Immature natural killer cell (primary cell): ENCODE measurements at regions not wholly inside any gene's neighbourhood (a gene's known extent, or its start where the extent isn't known, plus 50 kb on each side); places are given as distances from the start of the nearest gene placed in this dataset.

Experiments
- DNase-seq, 3 donors: peaks; one replicate each; pipeline ENCODE4 v3.0.0; 2022; ENCODE audit warnings: mixed read lengths in 1 of 3
- H3K27ac Mint-ChIP-seq, 6 donors: one replicate each; pipeline ENCODE4 v1.8.0; 2020; ENCODE audit warnings: mixed read lengths in 6 of 6, mild to moderate bottlenecking in 5 of 6, inconsistent platforms in 4 of 6, moderate library complexity in 3 of 6
- H3K27me3 Mint-ChIP-seq, 3 donors: one replicate each; pipeline ENCODE4 v1.8.0; 2020 to 2021; ENCODE audit warnings: low read depth in 3 of 3, mild to moderate bottlenecking in 3 of 3, mixed read lengths in 3 of 3, moderate library complexity in 3 of 3, inconsistent platforms in 1 of 3
- H3K36me3 Mint-ChIP-seq, 3 donors: one replicate each; pipeline ENCODE4 v1.8.0; 2020; ENCODE audit warnings: mixed read lengths in 3 of 3, inconsistent platforms in 2 of 3, mild to moderate bottlenecking in 2 of 3
- H3K4me1 Mint-ChIP-seq, 2 donors: one replicate each; pipeline ENCODE4 v1.8.0; 2020; ENCODE audit warnings: inconsistent platforms in 2 of 2, mild to moderate bottlenecking in 2 of 2, mixed read lengths in 2 of 2, moderate library complexity in 1 of 2
- H3K4me3 Mint-ChIP-seq, 5 donors: one replicate each; pipeline ENCODE4 v1.8.0; 2020; ENCODE audit warnings: mild to moderate bottlenecking in 5 of 5, mixed read lengths in 5 of 5, inconsistent platforms in 3 of 5, moderate library complexity in 3 of 5
- H3K9me3 Mint-ChIP-seq, 6 donors: one replicate each; pipeline ENCODE4 v1.8.0; 2020; ENCODE audit warnings: mild to moderate bottlenecking in 6 of 6, mixed read lengths in 6 of 6, inconsistent platforms in 4 of 6, moderate library complexity in 3 of 6

DNA sequence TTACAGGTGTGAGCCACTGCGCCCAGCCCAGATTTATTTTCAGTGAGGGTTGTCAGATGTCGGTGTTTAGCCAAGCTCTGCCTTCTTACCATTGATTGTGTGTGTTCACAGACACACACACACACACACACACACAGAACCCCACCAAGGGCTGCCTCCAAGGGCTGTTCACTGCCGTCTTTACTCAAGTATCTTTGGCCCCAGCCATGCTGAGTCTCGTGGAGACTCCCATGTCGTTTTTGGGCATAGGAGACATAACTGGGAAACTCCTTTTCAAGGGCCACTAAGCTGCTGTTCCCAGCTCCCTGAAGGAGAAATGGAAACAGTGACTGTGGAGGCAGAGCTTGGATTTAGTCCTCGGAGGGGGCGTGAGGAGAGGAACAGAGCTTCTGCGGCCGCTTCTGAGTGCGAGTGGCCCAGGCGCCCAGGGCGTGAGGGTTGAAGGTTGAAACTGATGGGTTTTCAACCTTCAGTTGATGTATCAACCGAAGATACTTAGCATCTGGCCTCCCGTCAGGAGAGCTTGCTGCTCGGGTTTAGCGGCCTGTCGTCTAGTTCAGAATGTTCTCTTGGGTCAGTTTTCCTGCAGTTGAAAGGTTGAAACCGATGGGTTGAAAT, 243.6 kb downstream of the TTLL2 start:
- Mint-ChIP-seq H3K9me3 (peaks cover 0 to 2% (median 0%) of the 10 kb centered on the region in 6 donors), H3K4me1 (no peaks in the 10 kb centered on the region), H3K36me3 (no peaks in the 10 kb centered on the region), H3K27me3 (peaks cover 0 to 2% (median 2%) of the 10 kb centered on the region in 3 donors), H3K27ac (no peak overlapping the region), H3K4me3 (no peak overlapping the region)
- no peak for DNase-seq

DNA sequence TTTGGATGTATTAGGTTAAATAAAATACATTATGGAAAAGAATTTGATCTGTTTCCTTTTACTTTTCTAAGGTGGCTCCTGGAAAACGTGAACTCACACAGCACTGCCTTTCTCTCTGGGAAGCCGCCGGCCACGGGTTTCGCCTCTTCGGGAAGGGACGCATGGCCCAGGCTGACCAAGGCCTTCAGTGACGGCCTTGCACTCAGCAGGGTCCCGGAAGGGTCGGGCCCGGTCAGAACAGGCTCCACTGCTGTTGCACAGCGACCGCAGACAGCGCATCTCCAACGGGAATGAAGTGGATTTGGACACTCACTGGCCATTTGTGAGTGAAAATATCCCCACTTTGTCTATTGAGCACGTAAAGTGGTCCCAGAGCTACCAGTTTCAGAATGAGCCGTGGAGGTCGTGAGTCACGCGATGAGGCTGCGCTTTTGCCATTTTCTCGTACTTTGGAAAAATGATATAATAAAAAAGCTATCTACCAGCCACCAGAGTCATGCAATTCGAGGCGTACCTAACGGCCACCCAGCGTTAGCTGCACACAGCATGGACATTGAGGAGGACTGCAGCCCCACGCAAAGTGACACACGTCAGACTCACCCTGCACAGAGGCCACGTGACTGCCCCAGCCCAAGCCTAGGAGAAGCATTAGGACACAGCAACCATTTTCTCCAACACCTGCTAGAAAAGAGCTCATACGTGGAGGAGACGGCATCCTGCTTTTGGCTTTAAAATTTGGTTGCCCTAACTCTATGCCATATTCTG, 244.3 kb downstream of the TTLL2 start:
- DNase-seq, result no peak
- Mint-ChIP-seq H3K4me3 (no peak overlapping the region), H3K9me3 (no peaks in the 10 kb centered on the region), H3K36me3 (no peaks in the 10 kb centered on the region), H3K4me1 (no peaks in the 10 kb centered on the region), H3K27ac (no peak overlapping the region), H3K27me3 (peaks cover 0 to 2% (median 0%) of the 10 kb centered on the region in 3 donors)

DNA sequence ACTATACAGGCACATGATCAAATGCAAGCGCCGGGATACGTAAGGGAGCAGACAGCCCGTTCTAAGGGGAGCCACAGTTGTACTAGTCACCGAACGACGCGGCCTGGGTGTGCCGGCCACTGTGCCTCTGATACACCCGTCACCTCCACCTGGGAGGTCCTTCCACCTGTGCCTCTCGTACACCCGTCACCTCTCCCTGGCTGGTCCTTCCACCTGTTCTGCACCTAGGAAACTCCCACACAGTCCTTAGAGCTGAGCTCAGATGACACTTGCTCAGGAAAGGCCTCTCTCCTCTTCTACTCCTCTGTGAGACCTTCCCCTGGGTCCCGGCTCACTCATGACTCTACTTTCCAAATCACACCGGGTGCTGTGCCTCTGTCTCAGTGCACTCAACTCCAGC, 245.0 kb downstream of the TTLL2 start:
- Mint-ChIP-seq H3K9me3 (no peaks in the 10 kb centered on the region), H3K4me1 (no peaks in the 10 kb centered on the region), H3K27me3 (peaks cover 0 to 2% (median 0%) of the 10 kb centered on the region in 3 donors), H3K36me3 (no peaks in the 10 kb centered on the region), H3K4me3 (no peak overlapping the region), H3K27ac (no peak overlapping the region)
- DNase-seq, result no peak

DNA sequence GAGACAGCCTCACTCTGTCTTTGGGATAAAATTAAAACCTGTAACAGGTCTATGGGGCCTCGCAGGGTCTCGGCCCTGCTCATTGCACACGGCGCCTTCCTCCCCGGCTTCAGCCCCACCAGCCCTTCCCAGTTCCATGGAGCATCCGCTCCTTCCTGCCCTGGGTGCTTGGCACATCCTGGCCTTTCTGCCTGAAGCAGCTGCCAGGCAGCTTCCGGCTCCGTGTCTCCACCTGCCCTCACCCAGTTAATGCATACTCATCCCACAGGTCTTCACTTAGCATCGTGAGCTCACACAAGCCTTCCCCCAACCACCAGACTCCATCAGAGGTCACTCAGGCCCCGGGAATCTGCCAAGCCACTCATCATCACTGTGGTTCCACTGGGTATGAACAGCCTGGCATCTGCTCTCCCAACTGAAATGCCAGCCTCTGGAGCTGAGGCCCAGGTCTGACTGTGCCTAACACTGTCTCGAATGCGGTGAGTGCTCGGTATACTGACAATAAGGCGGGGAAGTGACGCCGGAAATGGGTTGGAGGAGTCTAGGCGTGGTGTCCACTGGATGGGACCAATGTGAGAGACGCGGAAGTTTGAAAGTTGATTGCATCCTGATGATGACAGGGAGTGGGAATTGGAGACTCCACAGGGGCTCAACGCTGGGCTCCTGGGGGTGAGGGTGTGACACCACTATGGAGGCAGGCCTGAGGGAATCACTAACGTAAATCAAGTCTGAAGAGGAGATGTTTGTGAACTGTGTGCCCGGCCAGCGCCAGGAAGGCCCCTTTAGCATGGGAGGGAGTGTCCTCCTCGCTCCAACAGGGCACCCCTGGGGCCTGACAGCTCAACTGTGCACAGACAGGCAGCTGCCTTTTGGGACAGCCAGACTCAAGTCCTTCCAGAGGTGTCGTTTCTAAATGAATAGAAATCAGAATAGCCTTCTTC, 245.8 kb downstream of the TTLL2 start:
- DNase-seq, result no peak
- H3K27me3 Mint-ChIP-seq, result peaks cover 0 to 2% (median 0%) of the 10 kb centered on the region in 3 donors
- no peaks in the 10 kb centered on the region for H3K4me1 Mint-ChIP-seq
- no peaks in the 10 kb centered on the region for H3K9me3 Mint-ChIP-seq
- no peak overlapping the region for H3K4me3 Mint-ChIP-seq
- no peak overlapping the region for H3K27ac Mint-ChIP-seq
- no peaks in the 10 kb centered on the region for H3K36me3 Mint-ChIP-seq

DNA sequence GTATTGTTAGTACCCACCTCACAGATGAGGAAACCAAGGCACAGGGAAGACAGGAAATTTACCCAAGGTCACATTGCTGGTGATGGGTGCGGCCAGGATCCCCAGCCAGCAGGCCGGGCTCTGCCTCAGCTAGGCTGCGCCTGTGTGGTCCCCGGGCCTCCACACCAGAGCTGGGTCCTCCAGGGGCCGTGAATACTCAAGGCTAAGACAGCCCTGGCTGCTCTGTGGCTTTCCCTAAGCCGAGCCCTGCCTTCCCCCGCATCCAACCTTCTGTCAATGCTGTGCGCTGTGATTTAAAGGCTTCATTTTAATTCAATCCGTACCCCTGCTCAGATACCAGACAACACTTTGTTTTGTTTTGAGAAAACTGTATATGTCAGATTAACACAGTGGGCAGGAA, 246.7 kb downstream of the TTLL2 start:
- Mint-ChIP-seq H3K27ac (no peak overlapping the region), H3K4me1 (no peaks in the 10 kb centered on the region), H3K4me3 (no peak overlapping the region), H3K27me3 (peaks cover 0 to 2% (median 1%) of the 10 kb centered on the region in 3 donors), H3K36me3 (no peaks in the 10 kb centered on the region), H3K9me3 (no peaks in the 10 kb centered on the region)
- no peak for DNase-seq

DNA sequence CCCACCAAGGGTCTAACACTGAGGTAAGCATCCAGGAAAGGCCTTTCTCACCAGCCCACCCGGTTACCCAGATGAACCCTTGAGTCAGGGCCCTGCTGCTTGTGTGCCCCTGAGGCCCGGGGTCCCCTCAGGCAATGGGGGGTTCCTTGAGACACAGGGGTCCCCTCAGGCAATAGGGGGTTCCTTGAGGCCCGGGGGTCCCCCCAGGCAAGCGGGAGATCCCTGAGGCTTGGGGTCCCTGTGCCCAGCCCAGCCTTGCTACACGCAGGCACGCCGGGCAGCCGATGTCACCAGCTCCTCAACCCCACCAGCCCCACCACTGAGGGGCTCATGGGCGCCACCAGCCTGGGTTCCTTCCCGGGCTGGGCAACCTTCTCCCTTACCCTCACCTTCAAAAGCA, 247.2 kb downstream of the TTLL2 start:
- H3K4me3 Mint-ChIP-seq, result no peak overlapping the region
- no peak for DNase-seq
- no peaks in the 10 kb centered on the region for H3K36me3 Mint-ChIP-seq
- no peaks in the 10 kb centered on the region for H3K9me3 Mint-ChIP-seq
- H3K4me1 Mint-ChIP-seq, result no peaks in the 10 kb centered on the region
- H3K27me3 Mint-ChIP-seq, result peaks cover 2% of the 10 kb centered on the region in 3 donors
- H3K27ac Mint-ChIP-seq, result no peak overlapping the region

DNA sequence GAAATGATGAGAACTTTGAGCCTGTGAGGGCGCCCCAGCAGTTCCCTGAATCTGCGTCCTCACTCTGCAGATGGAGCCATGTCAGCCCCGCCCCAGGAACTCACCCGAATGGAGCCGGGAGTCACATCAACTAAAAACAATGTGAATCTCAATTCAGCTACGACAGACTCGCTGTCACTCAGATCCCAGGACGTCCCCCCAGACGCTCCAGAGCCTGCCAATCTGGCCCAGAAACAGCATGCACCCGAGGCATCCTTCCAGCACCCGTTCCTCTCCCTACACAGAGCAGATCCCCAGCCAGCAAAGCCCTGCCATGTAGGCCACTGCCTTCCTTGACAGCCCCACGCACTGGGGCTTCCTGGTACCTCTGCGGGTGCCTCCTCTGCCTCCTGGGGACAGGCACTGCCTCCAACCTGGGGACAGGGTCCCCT, 248.0 kb downstream of the TTLL2 start:
- DNase-seq, result no peak
- Mint-ChIP-seq H3K4me1 (no peaks in the 10 kb centered on the region), H3K9me3 (no peaks in the 10 kb centered on the region), H3K4me3 (no peak overlapping the region), H3K36me3 (no peaks in the 10 kb centered on the region), H3K27me3 (peaks cover 0 to 2% (median 2%) of the 10 kb centered on the region in 3 donors), H3K27ac (no peak overlapping the region)

DNA sequence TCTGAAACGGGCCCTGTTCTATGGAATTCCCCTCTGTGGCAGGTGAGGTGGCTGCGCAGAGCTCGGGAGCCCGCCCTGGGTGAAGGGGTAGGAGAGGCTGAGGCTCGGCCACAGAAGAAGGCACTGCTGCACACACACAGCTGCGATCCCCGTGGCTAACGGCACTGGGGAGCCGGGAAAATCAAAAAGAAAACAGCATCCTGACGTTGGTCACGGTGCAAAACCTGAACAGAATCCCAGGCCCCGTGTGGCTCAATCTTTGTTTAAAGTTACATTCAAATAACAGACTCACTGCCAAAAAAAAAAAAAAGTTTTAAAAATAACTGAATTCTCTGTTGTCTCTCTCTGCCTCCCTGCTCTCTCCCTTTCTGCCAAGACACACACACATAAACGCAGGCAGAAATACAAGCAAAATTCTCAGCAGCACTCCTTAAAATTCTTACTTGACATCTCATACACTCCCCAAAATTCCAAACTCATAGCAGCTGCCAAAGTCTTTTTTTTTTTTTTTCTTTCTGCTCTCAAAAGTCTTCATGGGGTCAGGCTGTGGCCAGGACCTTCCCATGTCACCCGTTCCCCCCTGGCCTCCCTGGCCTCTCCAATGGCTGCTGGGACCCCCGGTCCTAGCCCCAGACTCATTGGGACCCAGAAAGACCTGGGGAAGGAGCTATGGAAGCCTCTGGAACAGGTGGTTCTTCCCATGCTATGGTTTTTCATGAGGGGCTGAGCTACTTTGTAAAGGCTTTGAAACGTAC, 248.8 kb downstream of the TTLL2 start:
- peaks cover 2 to 3% (median 2%) of the 10 kb centered on the region in 3 donors for H3K27me3 Mint-ChIP-seq
- H3K36me3 Mint-ChIP-seq, result no peaks in the 10 kb centered on the region
- no peak for DNase-seq
- no peak overlapping the region for H3K27ac Mint-ChIP-seq
- no peak overlapping the region for H3K4me3 Mint-ChIP-seq
- no peaks in the 10 kb centered on the region for H3K9me3 Mint-ChIP-seq
- peaks cover 0 to 1% of the 10 kb centered on the region in 2 donors for H3K4me1 Mint-ChIP-seq

DNA sequence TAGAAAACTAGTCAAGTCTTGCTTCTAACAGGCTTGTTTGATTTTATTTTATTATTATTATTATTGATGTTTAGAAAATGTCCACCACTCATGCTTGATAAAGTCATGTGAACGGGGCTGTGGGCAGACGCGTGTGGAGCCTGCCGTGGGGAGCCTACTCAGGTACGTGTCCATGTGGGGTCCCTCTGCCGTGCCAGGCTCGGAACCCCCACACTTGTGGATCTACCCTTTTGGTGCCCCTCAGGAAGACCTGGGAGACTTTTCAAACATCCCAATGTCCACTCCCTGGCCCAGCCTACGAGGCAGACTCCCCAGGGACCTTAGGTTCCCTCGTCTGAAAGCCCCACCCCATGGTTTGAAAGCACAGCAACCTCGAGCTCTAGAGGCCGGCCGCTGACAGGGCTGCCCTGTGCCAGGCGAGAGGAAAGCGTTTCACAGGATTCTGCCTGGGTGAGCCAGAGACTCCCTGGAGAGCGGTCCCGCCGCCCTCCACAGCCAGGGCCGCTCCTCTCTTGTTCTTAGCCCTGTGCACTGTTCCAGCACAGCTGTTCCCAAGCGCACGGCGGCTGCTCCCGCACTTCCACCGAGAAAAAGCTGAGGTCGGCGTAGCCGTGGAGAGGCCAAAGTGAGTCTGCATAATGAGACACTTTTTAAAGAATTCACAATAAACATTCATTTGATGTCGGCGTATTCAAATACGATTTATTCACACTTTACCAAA, 249.7 kb downstream of the TTLL2 start:
- DNase-seq, result no peak
- H3K36me3 Mint-ChIP-seq, result no peaks in the 10 kb centered on the region
- no peak overlapping the region for H3K4me3 Mint-ChIP-seq
- no peak overlapping the region for H3K27ac Mint-ChIP-seq
- no peaks in the 10 kb centered on the region for H3K9me3 Mint-ChIP-seq
- peaks cover 0 to 3% of the 10 kb centered on the region in 2 donors for H3K4me1 Mint-ChIP-seq
- peaks cover 2 to 4% (median 3%) of the 10 kb centered on the region in 3 donors for H3K27me3 Mint-ChIP-seq

DNA sequence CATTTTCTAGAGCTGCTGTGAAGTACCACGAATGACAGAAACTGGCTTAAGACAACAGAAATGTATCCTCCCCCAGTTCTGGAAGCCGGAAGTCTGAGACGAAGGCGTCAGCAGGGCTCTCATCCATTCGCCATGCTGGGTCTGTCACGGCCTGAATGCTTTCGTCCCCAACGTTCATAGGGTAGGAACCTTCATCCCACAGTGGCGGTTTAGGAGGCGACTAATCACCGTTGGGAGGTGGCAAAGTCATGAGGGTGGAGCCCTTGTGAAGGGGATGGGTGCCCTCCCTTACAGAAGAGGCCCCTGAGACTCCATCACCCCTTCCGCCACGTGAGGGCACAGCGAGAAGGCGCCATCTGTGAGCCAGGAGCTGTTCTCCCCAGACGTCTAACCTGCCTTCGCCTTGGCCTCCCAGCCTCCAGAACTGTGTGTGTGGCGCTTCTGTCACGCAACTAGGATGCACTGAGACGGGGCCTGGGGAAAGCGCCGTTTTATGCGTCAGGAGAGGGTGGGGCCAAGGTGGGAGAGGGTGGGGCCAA, 250.3 kb downstream of the TTLL2 start:
- H3K4me1 Mint-ChIP-seq, result peaks cover 0 to 3% of the 10 kb centered on the region in 2 donors
- H3K27me3 Mint-ChIP-seq, result peaks cover 2 to 5% (median 4%) of the 10 kb centered on the region in 3 donors
- no peaks in the 10 kb centered on the region for H3K36me3 Mint-ChIP-seq
- H3K27ac Mint-ChIP-seq, result no peak overlapping the region
- no peak overlapping the region for H3K4me3 Mint-ChIP-seq
- no peaks in the 10 kb centered on the region for H3K9me3 Mint-ChIP-seq
- no peak for DNase-seq

DNA sequence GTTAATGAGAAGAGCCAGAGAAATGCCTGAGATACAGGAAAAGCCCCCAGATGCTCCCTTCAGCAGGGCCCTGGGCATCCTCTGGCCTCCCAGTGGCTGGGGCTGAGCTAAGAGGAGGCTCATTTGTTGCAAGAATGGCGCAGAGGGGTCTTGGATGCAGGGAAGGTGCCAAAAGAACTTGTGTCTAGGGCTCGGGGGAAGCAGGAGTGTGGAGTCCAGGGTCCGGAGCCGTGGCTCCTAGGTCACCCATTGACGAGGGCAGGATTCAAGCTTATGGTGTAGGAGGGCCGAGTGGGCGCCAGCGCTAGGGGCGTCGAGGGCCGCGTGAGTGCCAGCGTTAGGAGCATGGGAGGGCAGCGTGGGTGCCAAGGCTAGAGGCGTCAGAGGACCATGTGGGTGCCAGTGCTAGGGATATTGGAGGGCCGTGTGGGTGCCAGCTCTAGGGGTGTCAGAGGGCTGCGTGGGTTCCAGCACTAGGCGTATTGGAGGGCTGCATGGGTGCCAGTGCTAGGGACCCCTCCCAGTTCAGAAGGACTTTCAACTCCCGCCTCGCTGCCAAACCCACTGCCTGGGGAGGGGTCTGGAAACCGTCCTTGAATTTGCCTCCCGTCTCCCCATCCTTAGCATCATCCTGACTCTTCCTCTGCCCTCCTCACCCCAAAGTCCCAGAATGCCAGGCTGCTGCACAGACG, 250.5 kb upstream of the AFDN start:
- H3K4me3 Mint-ChIP-seq, result no peak overlapping the region
- DNase-seq, result no peak
- peaks cover 0 to 3% of the 10 kb centered on the region in 2 donors for H3K4me1 Mint-ChIP-seq
- H3K27ac Mint-ChIP-seq, result no peak overlapping the region
- H3K36me3 Mint-ChIP-seq, result no peaks in the 10 kb centered on the region
- peaks cover 3 to 5% (median 4%) of the 10 kb centered on the region in 3 donors for H3K27me3 Mint-ChIP-seq
- H3K9me3 Mint-ChIP-seq, result no peaks in the 10 kb centered on the region

DNA sequence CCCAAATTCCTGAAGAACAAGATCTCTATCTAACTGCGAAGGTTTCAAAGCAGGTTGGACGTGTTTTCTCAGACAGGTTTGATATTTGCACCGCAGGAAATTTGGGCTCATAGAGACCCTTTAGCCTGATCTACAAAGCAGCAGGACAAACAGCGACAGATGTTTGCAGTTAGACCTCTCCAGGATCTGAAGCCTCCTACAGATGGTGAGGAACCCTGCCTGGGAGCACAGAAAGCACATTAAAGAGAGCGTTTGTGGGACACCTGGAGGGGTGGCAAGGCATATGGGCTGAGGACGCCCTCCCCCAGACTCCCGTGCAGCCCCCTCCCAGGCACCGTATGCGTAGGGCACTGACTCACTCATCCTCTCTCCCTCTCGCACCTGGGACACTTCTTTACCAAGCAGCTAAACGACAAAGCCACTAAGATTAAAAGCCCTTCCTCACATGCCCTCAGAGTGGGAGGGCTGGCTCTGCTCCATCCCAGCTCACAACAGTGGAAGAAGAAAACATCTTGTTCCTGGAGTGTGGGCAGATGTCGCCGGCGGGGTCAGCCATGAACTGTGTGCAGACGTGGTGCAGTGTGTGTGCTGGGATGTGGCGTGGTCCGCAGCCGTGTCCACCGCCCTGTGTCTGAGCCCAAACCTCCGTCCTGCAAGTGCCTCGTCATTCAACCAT, 249.7 kb upstream of the AFDN start:
- Mint-ChIP-seq H3K9me3 (no peaks in the 10 kb centered on the region), H3K4me3 (no peak overlapping the region), H3K27ac (no peak overlapping the region), H3K36me3 (no peaks in the 10 kb centered on the region), H3K27me3 (peaks cover 3 to 5% (median 4%) of the 10 kb centered on the region in 3 donors), H3K4me1 (peaks cover 0 to 3% of the 10 kb centered on the region in 2 donors)
- no peak for DNase-seq
